ENCODE measurements at regions not wholly inside any gene's neighbourhood (a gene's known extent, or its start where the extent isn't known, plus 50 kb on each side); places are given as distances from the start of the nearest gene placed in this dataset.

- H3K27ac Mint-ChIP-seq: no peak overlapping the region
- no peaks in the 10 kb centered on the region for H3K27me3 Mint-ChIP-seq (ENCODE audit: low read depth)
- no peak for TF ChIP-seq CTCF (IDR thresholded peaks at IDR 0.05; ENCODE audit: unreplicated experiment in 3 of 3)
- no peaks in the 10 kb centered on the region for H3K4me1 Mint-ChIP-seq
- H3K36me3 Mint-ChIP-seq (ENCODE audit: low read depth): no peaks in the 10 kb centered on the region
- no peak overlapping the region for H3K4me3 Mint-ChIP-seq
- no peaks in the 10 kb centered on the region for H3K9me3 Mint-ChIP-seq
These were observed 94.3 kb downstream of the SOCS6 start for GRCh38 chr18:70382992-70383717.

GRCh38 chr18:70382017-70382416, 93.2 kb downstream of the SOCS6 start:
- Mint-ChIP-seq H3K36me3 (ENCODE audit: low read depth) (no peaks in the 10 kb centered on the region), H3K9me3 (no peaks in the 10 kb centered on the region), H3K4me1 (peaks cover 6% of the 10 kb centered on the region), H3K27me3 (ENCODE audit: low read depth) (no peaks in the 10 kb centered on the region), H3K4me3 (no peak overlapping the region), H3K27ac (no peak overlapping the region)
- no peak for TF ChIP-seq CTCF (IDR thresholded peaks at IDR 0.05; ENCODE audit: unreplicated experiment in 3 of 3)

- Mint-ChIP-seq H3K9me3 (no peaks in the 10 kb centered on the region), H3K4me3 (no peak overlapping the region), H3K27ac (peak overlapping the region in 1 of 3 experiments; percentile 59), H3K27me3 (ENCODE audit: low read depth) (no peaks in the 10 kb centered on the region), H3K4me1 (peaks cover 6% of the 10 kb centered on the region), H3K36me3 (ENCODE audit: low read depth) (no peaks in the 10 kb centered on the region)
- no peak for TF ChIP-seq CTCF (IDR thresholded peaks at IDR 0.05; ENCODE audit: unreplicated experiment in 3 of 3)
These were observed 92.4 kb downstream of the SOCS6 start for GRCh38 chr18:70380915-70381896.
